Liver (tissue), 7 donors: ENCODE measurements at regions not wholly inside any gene's neighbourhood (a gene's known extent, or its start where the extent isn't known, plus 50 kb on each side); places are given as distances from the start of the nearest gene placed in this dataset.

Source experiments
- DNase-seq: peaks from one replicate; pipeline ENCODE4 v3.0.0-alpha.2; 2017; ENCODE audit warnings: low spot score
- H3K27ac ChIP-seq, 2 donors: one replicate each; pipeline ENCODE4 v1.7.0; 2013; ENCODE audit warnings: inconsistent platforms in 2 of 2, low read length in 2 of 2, control low read depth in 1 of 2, low read depth in 1 of 2, mild to moderate bottlenecking in 1 of 2
- H3K27me3 ChIP-seq, 4 donors: one replicate each; pipeline versions ENCODE4 v1.6.1 to v1.7.0; 2013; ENCODE audit warnings: low read length in 3 of 4, inconsistent platforms in 1 of 4, mild to moderate bottlenecking in 1 of 4, moderate library complexity in 1 of 4; ENCODE audit not compliant: control insufficient read depth in 4 of 4, insufficient read depth in 4 of 4
- H3K36me3 ChIP-seq, 4 donors: one replicate each; pipeline versions ENCODE4 v1.6.1 to v1.7.0; 2013; ENCODE audit warnings: low read length in 3 of 4, mild to moderate bottlenecking in 3 of 4, low read depth in 1 of 4, moderate library complexity in 1 of 4; ENCODE audit not compliant: control insufficient read depth in 4 of 4, insufficient read depth in 3 of 4
- H3K4me1 ChIP-seq, 4 donors: one replicate each; pipeline versions ENCODE4 v1.6.1 to v1.7.0; 2013; ENCODE audit warnings: low read length in 3 of 4, mild to moderate bottlenecking in 3 of 4, moderate library complexity in 1 of 4; ENCODE audit not compliant: control insufficient read depth in 4 of 4, insufficient read depth in 4 of 4
- H3K4me3 ChIP-seq, 3 donors: one replicate each; pipeline versions ENCODE4 v1.6.1 to v1.7.0; 2013; ENCODE audit warnings: low read length in 3 of 3, control low read depth in 1 of 3, low read depth in 1 of 3, mild to moderate bottlenecking in 1 of 3
- H3K9ac ChIP-seq, 2 donors: one replicate each; pipeline ENCODE4 v1.7.0; 2013; ENCODE audit warnings: low read length in 2 of 2, mild to moderate bottlenecking in 2 of 2, moderate library complexity in 2 of 2, control low read depth in 1 of 2, low read depth in 1 of 2
- H3K9me3 ChIP-seq, 4 donors: one replicate each; pipeline versions ENCODE4 v1.6.1 to v1.7.0; 2013; ENCODE audit warnings: low read length in 3 of 4; ENCODE audit not compliant: control insufficient read depth in 4 of 4
- EGR1 ChIP-seq, 2 donors: IDR thresholded peaks; 2 replicates each; pipeline ENCODE4 v1.6.1; 2016 to 2018; ENCODE audit warnings: antibody characterized with exemption in 2 of 2, low read depth in 2 of 2
- FOXA2 ChIP-seq: IDR thresholded peaks from 2 replicates; pipeline ENCODE4 v1.6.1; 2016; ENCODE audit warnings: antibody characterized with exemption
- GABPA ChIP-seq, 2 donors: IDR thresholded peaks in 1 of 2; conservative IDR thresholded peaks in 1 of 2; 2 replicates each; pipeline ENCODE4 v1.6.1; 2016; ENCODE audit warnings: antibody characterized with exemption in 2 of 2, mild to moderate bottlenecking in 1 of 2, moderate library complexity in 1 of 2
- HNF4A ChIP-seq, 2 donors: conservative IDR thresholded peaks; 2 replicates each; pipeline ENCODE4 v1.6.1; 2016; ENCODE audit warnings: antibody characterized with exemption in 2 of 2, mild to moderate bottlenecking in 2 of 2
- HNF4G ChIP-seq: IDR thresholded peaks from 2 replicates; pipeline ENCODE4 v1.6.1; 2016; ENCODE audit warnings: antibody characterized with exemption
- JUND ChIP-seq, 2 donors: IDR thresholded peaks; 2 replicates each; pipeline ENCODE4 v1.6.1; 2016; ENCODE audit warnings: antibody characterized with exemption in 2 of 2
- MAX ChIP-seq: IDR thresholded peaks from 2 replicates; pipeline ENCODE4 v1.6.1; 2016; ENCODE audit warnings: antibody characterized with exemption
- NR2F2 ChIP-seq: IDR thresholded peaks from 2 replicates; pipeline ENCODE4 v1.6.1; 2016; ENCODE audit warnings: antibody characterized with exemption
- RAD21 ChIP-seq, 2 donors: IDR thresholded peaks; 2 replicates each; pipeline ENCODE4 v1.6.1; 2016; ENCODE audit warnings: antibody characterized with exemption in 2 of 2, mild to moderate bottlenecking in 2 of 2
- REST ChIP-seq: IDR thresholded peaks from 2 replicates; pipeline ENCODE4 v1.6.1; 2016; ENCODE audit warnings: antibody characterized with exemption, mild to moderate bottlenecking
- RXRA ChIP-seq, 2 donors: IDR thresholded peaks; 2 replicates each; pipeline ENCODE4 v1.6.1; 2017 to 2018; ENCODE audit warnings: antibody characterized with exemption in 2 of 2, mild to moderate bottlenecking in 1 of 2
- SP1 ChIP-seq: IDR thresholded peaks from 2 replicates; pipeline ENCODE4 v1.6.1; 2018; ENCODE audit warnings: antibody characterized with exemption, mild to moderate bottlenecking
- TAF1 ChIP-seq: conservative IDR thresholded peaks from 2 replicates; pipeline ENCODE4 v1.6.1; 2016; ENCODE audit warnings: antibody characterized with exemption, mild to moderate bottlenecking
- YY1 ChIP-seq: IDR thresholded peaks from 2 replicates; pipeline ENCODE4 v1.6.1; 2016; ENCODE audit warnings: antibody characterized with exemption, mild to moderate bottlenecking
- ZBTB33 ChIP-seq: IDR thresholded peaks from 2 replicates; pipeline ENCODE4 v1.6.1; 2016; ENCODE audit warnings: antibody characterized with exemption
- WGBS: extraction: QIAGEN DNeasy Blood & Tissue Kit; methylation state at CpG from one replicate; pipeline ENCODE4 v1.1.7; 2013; 5-methylcytosine and 5-hydroxymethylcytosine counted together
- TF ChIP-seq, protein P1 (sequence below): IDR thresholded peaks from 2 replicates; pipeline ENCODE4 v1.6.1; 2016; ENCODE audit warnings: antibody characterized with exemption
- donor health status: healthy.
- donor health status: healthy.
- donor health status: healthy.
- donor health status: healthy.

- H3K27ac ChIP-seq, result no peak overlapping the region
- H3K36me3 ChIP-seq, result no peaks in the 10 kb centered on the region
- peaks cover 0 to 1% (median 0%) of the 10 kb centered on the region in 4 donors for H3K9me3 ChIP-seq
- no peak for DNase-seq
- H3K4me3 ChIP-seq, result no peak overlapping the region
- 90% methylated on average over 1 of the region's 1 CpG for WGBS
- peaks cover 0 to 2% (median 0%) of the 10 kb centered on the region in 4 donors for H3K4me1 ChIP-seq
- H3K9ac ChIP-seq, result no peak overlapping the region
- no peaks in the 10 kb centered on the region for H3K27me3 ChIP-seq
- TF ChIP-seq JUND (IDR thresholded peaks at IDR 0.05) (no peak), HNF4A (conservative IDR thresholded peaks at IDR 0.05) (no peak), RXRA (IDR thresholded peaks at IDR 0.05) (no peak), EGR1 (IDR thresholded peaks at IDR 0.05; ENCODE audit: low read depth in 2 of 2) (no peak), MAX (no peak), NR2F2 (no peak), FOXA2 (no peak)
- TF ChIP-seq, protein P1, sequence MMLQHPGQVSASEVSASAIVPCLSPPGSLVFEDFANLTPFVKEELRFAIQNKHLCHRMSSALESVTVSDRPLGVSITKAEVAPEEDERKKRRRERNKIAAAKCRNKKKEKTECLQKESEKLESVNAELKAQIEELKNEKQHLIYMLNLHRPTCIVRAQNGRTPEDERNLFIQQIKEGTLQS, result no peak
Observed at GRCh38 chr12:93957168-93957567, 191.2 kb upstream of the PLXNC1 start.

DNA sequence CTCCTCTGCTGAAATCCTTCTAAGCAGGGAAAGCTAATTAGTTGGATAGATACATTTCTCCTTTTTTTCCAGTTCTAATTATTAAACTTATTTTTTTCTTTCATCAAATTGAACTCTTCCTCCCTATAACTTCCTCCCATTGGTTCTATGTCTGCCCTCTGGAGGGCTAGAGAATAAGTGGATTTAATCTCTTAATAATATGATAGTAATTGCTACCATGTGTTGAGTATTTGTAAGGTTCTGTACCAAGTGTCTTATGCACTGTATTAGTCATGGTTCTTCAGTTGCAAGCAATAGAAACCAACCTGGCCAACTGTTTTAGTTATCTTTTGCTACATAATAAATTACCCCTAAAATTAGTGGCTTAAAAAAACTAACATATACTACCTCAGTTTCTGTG lies 190.5 kb upstream of the PLXNC1 start:
- H3K9ac ChIP-seq, result no peak overlapping the region
- H3K36me3 ChIP-seq, result no peaks in the 10 kb centered on the region
- DNase-seq, result no peak
- H3K4me1 ChIP-seq, result peaks cover 0 to 2% (median 0%) of the 10 kb centered on the region in 4 donors
- H3K9me3 ChIP-seq, result peaks cover 0 to 2% (median under 1%) of the 10 kb centered on the region in 4 donors
- no peaks in the 10 kb centered on the region for H3K27me3 ChIP-seq
- no peak overlapping the region for H3K27ac ChIP-seq
- no peak for TF ChIP-seq YY1
- no peak for TF ChIP-seq SP1
- no peak for TF ChIP-seq MAX
- TF ChIP-seq ZBTB33, result no peak
- TF ChIP-seq JUND (IDR thresholded peaks at IDR 0.05), result no peak
- no peak for TF ChIP-seq RXRA (IDR thresholded peaks at IDR 0.05)
- no peak for TF ChIP-seq NR2F2
- no peak for TF ChIP-seq EGR1 (IDR thresholded peaks at IDR 0.05; ENCODE audit: low read depth in 2 of 2)
- TF ChIP-seq HNF4A (conservative IDR thresholded peaks at IDR 0.05), result no peak
- no peak for TF ChIP-seq HNF4G
- no peak for TF ChIP-seq GABPA (IDR thresholded peaks at IDR 0.05 in 1 of 2, conservative IDR thresholded peaks at IDR 0.05 in 1 of 2)
- no peak for TF ChIP-seq REST
- TF ChIP-seq TAF1, result no peak
- no peak for TF ChIP-seq RAD21 (IDR thresholded peaks at IDR 0.05)
- no peak overlapping the region for H3K4me3 ChIP-seq
